ENCODE measurements at regions not wholly inside any gene's neighbourhood (a gene's known extent, or its start where the extent isn't known, plus 50 kb on each side); places are given as distances from the start of the nearest gene placed in this dataset.

DNA sequence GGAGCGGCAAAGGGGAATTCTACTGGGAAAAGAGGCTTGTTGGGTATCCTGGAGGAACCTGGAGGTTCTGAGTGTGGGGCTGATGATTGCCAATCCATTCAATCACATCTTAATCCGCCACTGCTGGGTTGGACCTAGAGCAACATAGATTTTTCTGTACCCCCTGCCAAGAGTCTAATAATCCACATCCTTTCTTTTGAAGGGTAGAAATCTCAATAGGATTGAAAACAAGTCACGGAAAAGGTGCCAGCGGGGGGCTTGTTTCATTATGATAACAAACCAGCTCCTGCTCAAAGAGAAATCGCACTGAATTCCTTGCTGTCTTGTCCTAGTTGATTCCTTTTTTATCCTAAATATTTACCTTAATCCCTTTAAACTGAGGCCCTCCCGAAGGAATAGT, 528.5 kb downstream of the ADGRL2 start (continued):
- TF ChIP-seq, protein P1, sequence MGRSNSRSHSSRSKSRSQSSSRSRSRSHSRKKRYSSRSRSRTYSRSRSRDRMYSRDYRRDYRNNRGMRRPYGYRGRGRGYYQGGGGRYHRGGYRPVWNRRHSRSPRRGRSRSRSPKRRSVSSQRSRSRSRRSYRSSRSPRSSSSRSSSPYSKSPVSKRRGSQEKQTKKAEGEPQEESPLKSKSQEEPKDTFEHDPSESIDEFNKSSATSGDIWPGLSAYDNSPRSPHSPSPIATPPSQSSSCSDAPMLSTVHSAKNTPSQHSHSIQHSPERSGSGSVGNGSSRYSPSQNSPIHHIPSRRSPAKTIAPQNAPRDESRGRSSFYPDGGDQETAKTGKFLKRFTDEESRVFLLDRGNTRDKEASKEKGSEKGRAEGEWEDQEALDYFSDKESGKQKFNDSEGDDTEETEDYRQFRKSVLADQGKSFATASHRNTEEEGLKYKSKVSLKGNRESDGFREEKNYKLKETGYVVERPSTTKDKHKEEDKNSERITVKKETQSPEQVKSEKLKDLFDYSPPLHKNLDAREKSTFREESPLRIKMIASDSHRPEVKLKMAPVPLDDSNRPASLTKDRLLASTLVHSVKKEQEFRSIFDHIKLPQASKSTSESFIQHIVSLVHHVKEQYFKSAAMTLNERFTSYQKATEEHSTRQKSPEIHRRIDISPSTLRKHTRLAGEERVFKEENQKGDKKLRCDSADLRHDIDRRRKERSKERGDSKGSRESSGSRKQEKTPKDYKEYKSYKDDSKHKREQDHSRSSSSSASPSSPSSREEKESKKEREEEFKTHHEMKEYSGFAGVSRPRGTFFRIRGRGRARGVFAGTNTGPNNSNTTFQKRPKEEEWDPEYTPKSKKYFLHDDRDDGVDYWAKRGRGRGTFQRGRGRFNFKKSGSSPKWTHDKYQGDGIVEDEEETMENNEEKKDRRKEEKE (IDR thresholded peaks at IDR 0.05), result no peak
- no peak for TF ChIP-seq CHD4 (IDR thresholded peaks at IDR 0.05)
- no peak for TF ChIP-seq KDM1A (IDR thresholded peaks at IDR 0.05; ENCODE audit: borderline replicate concordance)
- no peak for TF ChIP-seq NFYB (IDR thresholded peaks at IDR 0.05; ENCODE audit: insufficient read depth, low read depth, low read length)
- TF ChIP-seq SMC3 (IDR thresholded peaks at IDR 0.05; ENCODE audit: borderline replicate concordance, low read length), result no peak
- no peak for TF ChIP-seq YBX1 (IDR thresholded peaks at IDR 0.05)

- H2AFZ ChIP-seq (ENCODE audit: control insufficient read depth, low read depth, low read length), result no peak overlapping the region
- H3K4me1 ChIP-seq (ENCODE audit: control insufficient read depth, insufficient read depth, low read length), result no peaks in the 10 kb centered on the region
- SMC1A ChIA-PET (ENCODE audit: uncharacterized antibody, unreplicated experiment), result no interaction called here
- POLR2A ChIA-PET, result no interaction called here
- FAIRE-seq (no peak), ATAC-seq (no peak), DNase-seq (ENCODE audit: low read depth, low spot score) (no peak)
- RAD21 ChIA-PET (ENCODE audit: unreplicated experiment), result no interaction called here
- no peaks in the 10 kb centered on the region for H4K20me1 ChIP-seq (ENCODE audit: control insufficient read depth, insufficient read depth)
- no peaks in the 10 kb centered on the region for H3K27me3 ChIP-seq (replicated peaks in 1 of 2; ENCODE audit: control insufficient read depth in 2 of 2, insufficient read depth in 2 of 2, low read length in 1 of 2)
- no peak overlapping the region for H3K27ac ChIP-seq (ENCODE audit: control insufficient read depth, insufficient read depth)
- no peaks in the 10 kb centered on the region for H3K36me3 ChIP-seq (ENCODE audit: control insufficient read depth in 2 of 2, insufficient read depth in 2 of 2, low read length in 1 of 2)
- intact Hi-C loops (cut with micrococcal nuclease; ENCODE audit: unreplicated experiment), result no loop called here
- 28% methylated on average over 3 of the region's 3 CpGs for WGBS (ENCODE audit: insufficient coverage, insufficient replicate concordance, low lambda C conversion rate, missing lambda C conversion rate)
- H3K9me3 ChIP-seq (replicated peaks; ENCODE audit: control insufficient read depth, insufficient read depth, low read length), result no peaks in the 10 kb centered on the region
- H3K9ac ChIP-seq (ENCODE audit: control insufficient read depth, insufficient read depth, low read length), result no peak overlapping the region
- CTCF ChIA-PET, result no interaction called here
- no peaks in the 10 kb centered on the region for H3K79me2 ChIP-seq (ENCODE audit: control insufficient read depth, insufficient read depth, low read length)
- H3K4me3 ChIP-seq, result no peak overlapping the region
- no TSS peak for BruUV-seq (replicated peaks)
- no peak overlapping the region for H3K4me2 ChIP-seq (ENCODE audit: control insufficient read depth, insufficient read depth)
- in situ Hi-C loops (cut with MboI), result no loop called here
- no peak for TF ChIP-seq MTA2 (IDR thresholded peaks at IDR 0.05; ENCODE audit: low read depth)
- no peak for TF ChIP-seq SMC3 (IDR thresholded peaks at IDR 0.05; ENCODE audit: borderline replicate concordance, low read length)
- TF ChIP-seq POLR2AphosphoS5 (IDR thresholded peaks at IDR 0.05; ENCODE audit: low read length), result no peak
- no peak for TF ChIP-seq YY1 (IDR thresholded peaks at IDR 0.05; ENCODE audit: low read depth, low read length)
- TF ChIP-seq MTA3 (IDR thresholded peaks at IDR 0.05; ENCODE audit: borderline replicate concordance, low read length), result no peak
- TF ChIP-seq, protein P2, sequence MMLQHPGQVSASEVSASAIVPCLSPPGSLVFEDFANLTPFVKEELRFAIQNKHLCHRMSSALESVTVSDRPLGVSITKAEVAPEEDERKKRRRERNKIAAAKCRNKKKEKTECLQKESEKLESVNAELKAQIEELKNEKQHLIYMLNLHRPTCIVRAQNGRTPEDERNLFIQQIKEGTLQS (IDR thresholded peaks at IDR 0.05; ENCODE audit: borderline replicate concordance, extremely low read depth, low read depth, low read length), result no peak
- TF ChIP-seq BACH1 (IDR thresholded peaks at IDR 0.05; ENCODE audit: borderline replicate concordance), result no peak
- TF ChIP-seq ZNF384 (IDR thresholded peaks at IDR 0.05; ENCODE audit: borderline replicate concordance, low read depth, low read length), result no peak
- no peak for TF ChIP-seq RUNX3 (IDR thresholded peaks at IDR 0.05; ENCODE audit: low read length)
- no peak for TF ChIP-seq NFXL1 (IDR thresholded peaks at IDR 0.05; ENCODE audit: borderline replicate concordance)
- TF ChIP-seq CHD2 (IDR thresholded peaks at IDR 0.05; ENCODE audit: borderline replicate concordance, low read depth, low read length), result no peak
- no peak for TF ChIP-seq CHD4 (IDR thresholded peaks at IDR 0.05)
- no peak for TF ChIP-seq POU2F2 (IDR thresholded peaks at IDR 0.05; ENCODE audit: borderline replicate concordance, low read depth, low read length)
Observed at GRCh38 chr1:82323144-82323841, 522.6 kb downstream of the ADGRL2 start.
